COLO668 (cell line): ENCODE measurements at regions not wholly inside any gene's neighbourhood (a gene's known extent, or its start where the extent isn't known, plus 50 kb on each side); places are given as distances from the start of the nearest gene placed in this dataset.
"Not testable (repeated sequence)": the region's sequence is repeated elsewhere in the genome, so short reads cannot be mapped to it uniquely, and the experiment has no call there.

ENCODE experiments used
- DNase-seq: peaks from one replicate; lab custom pipeline; 2025; ENCODE audit not compliant: unreplicated experiment; lab: John Stamatoyannopoulos, UW

- DNase-seq = no peak
These were observed 339.8 kb downstream of the OMA1 start for GRCh38 chr1:58206749-58207148.

GRCh38 chr1:58204284-58204683 lies 342.2 kb downstream of the OMA1 start:
- DNase-seq = no peak

GRCh38 chr1:58201492-58202106 lies 344.9 kb downstream of the OMA1 start:
- no peak for DNase-seq

- DNase-seq = no peak
These were observed 346.1 kb downstream of the OMA1 start for GRCh38 chr1:58200437-58200836.

DNA sequence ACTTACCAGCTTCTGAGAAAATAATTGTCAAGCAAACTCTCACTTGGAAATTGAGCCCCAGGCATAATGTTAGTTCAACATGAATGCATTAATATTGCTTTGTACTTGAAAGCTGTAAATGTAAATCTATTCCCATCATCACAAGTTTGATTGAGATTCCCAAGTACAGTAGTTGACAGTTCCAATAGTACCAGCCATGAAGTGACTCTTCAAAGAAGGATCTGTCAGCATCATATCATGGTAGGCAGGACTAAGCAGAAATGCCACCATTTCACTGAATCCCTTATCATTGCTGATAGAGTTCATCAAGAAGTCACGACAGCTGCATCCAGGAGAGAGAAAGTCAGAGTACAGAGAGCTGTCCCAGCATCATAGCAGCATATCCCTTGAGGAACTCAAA lies 348.7 kb downstream of the OMA1 start:
- DNase-seq = no peak

- DNase-seq = no peak
These were observed 356.1 kb downstream of the OMA1 start for GRCh38 chr1:58190267-58190988.

DNA sequence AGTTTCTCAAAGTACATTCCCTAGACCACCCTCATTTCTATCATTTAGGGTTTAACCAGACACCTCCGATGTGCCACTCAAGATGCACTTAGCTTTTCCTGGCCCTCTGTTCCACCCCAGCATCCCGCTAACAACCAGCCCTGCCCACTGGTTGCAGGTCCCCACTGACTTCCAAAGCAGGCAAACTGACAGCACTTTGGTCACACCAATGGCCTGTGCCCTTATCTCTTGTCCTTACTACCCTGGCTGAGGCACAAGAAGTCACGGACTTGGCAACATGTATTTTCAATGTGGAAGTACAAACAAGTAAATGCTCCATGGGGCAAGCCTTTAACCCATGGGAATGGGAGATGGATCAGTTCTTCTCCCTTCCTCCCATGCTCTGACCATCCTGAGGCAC lies 357.1 kb downstream of the OMA1 start:
- no peak for DNase-seq

DNA sequence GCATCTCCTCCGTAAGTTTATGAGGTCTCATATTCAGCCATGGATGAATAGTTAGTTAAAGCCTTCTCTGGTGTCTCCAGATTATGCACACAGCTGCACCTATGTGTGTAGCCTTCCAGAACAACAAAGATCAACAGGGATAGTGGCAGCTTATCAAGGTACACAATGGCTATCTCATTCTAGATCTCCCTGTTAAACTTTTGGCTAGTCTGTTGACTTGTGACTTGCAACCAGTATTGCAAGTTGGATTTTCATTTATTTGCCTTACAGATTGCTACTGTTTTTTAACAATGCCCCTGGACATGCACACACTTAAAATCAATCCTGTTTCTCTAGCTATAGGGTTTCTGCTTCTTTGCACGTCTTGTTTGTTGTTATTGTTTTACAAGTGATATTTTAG lies 363.2 kb downstream of the OMA1 start:
- no peak for DNase-seq

DNA sequence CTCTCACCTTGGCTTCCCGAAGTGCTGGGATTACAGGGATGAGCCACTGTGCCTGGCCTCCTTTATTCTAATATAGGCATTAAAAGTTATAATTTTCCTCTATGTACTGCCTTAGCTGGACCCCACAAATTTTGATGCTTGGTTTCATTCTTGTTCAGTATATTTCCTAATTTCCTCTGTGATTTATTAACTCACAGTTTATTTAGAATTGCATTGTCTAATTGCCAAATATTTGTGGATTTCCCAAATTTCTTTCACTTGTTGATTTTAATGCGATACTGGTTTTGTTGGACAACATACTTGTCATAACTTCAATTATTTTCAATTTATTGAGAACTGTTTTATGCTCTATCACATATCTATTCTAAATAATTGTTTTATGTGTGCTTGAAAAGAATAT lies 366.0 kb downstream of the OMA1 start:
- DNase-seq = no peak

GRCh38 chr1:58169160-58169559 lies 377.4 kb downstream of the OMA1 start:
- not testable (repeated sequence) for DNase-seq

GRCh38 chr1:58167131-58167530 lies 379.4 kb downstream of the OMA1 start:
- DNase-seq = not testable (repeated sequence)

GRCh38 chr1:58166417-58166816 lies 380.1 kb downstream of the OMA1 start:
- no peak for DNase-seq

GRCh38 chr1:58165073-58165472 lies 381.5 kb downstream of the OMA1 start:
- no peak for DNase-seq

- DNase-seq = peak; percentile 59
These were observed 383.5 kb downstream of the OMA1 start for GRCh38 chr1:58162952-58163550.

DNA sequence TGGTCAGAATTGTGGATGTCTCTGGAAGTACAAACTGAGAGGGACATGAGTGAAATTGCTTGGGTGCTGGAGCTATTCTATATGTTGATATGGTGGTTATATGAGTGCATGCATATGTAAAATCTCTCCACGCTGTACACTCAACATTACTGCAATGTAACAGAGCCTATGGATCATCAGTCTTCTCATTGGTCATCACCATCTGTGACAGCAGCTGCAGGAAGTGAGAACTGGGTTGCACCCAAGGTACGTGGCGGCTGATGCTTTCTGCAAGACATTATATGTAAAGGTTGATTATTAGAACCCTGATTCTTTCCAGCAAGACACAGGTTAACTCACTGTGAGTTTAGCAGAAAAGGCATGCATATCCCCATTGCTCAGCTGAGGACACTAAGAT lies 387.1 kb downstream of the OMA1 start:
- DNase-seq = no peak

DNA sequence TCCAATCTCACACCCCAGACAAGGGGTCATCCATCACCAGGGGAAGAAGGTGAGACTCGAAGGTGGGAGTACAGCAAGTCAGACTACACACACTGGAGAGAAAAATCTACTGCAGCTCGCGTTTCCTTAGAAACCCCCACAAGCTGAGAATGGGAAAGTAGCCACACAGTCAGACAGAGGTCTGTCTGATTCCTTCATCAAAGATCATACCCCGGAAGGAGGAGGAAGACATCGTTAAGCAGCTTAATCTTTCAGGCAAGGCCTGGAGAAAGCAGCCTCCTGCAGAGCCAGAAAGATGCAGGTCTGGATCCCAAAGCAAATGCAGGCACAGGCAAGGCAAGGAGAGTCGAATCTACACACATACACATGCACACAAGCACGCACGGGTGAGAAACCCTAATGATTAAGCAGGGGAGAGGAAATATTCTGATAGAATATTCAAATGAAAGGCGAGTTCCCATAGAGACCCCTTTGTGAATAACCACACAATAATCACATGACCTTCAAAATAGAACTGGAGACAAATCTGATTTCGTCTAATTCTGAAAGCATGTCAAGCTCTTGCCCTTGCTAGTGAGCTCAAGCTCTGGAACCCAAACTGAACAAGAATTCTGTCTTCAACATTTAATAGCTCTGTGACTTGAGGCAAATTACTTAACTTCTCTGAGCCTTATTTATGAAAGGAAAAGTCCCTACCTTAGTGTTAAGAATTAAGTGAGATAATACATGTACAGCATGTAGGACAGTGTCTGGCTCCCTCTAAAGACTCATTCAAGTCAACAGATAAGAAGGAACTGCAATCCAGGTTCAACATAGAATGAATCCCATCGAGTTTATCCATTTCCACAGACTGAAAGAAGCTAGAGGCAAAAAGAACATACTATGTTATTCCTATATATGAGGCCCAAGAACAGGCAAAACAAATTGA lies 387.8 kb downstream of the OMA1 start:
- no peak for DNase-seq

- DNase-seq = no peak
These were observed 388.5 kb downstream of the OMA1 start for GRCh38 chr1:58158016-58158415.

- peak; percentile 32 for DNase-seq
These were observed 389.3 kb downstream of the OMA1 start for GRCh38 chr1:58157256-58157655.

- no peak for DNase-seq
These were observed 389.7 kb downstream of the OMA1 start for GRCh38 chr1:58156831-58157230.

DNA sequence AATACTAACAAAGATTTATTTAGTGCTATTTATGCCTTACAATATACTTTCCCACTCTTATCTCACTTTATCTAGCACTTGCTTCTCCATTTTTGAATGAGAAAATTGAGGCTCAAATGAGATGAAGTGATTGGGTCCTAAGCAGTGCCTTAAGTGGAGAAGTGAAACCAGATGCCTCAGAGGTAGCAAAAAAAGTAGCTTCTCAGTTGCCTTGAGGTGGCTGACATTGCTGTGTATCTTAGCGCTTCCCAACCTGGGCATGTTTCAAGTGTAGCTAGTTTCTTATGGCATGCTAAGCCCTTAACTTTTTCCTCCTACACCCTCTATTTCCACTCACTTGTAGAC lies 390.4 kb downstream of the OMA1 start:
- no peak for DNase-seq

DNA sequence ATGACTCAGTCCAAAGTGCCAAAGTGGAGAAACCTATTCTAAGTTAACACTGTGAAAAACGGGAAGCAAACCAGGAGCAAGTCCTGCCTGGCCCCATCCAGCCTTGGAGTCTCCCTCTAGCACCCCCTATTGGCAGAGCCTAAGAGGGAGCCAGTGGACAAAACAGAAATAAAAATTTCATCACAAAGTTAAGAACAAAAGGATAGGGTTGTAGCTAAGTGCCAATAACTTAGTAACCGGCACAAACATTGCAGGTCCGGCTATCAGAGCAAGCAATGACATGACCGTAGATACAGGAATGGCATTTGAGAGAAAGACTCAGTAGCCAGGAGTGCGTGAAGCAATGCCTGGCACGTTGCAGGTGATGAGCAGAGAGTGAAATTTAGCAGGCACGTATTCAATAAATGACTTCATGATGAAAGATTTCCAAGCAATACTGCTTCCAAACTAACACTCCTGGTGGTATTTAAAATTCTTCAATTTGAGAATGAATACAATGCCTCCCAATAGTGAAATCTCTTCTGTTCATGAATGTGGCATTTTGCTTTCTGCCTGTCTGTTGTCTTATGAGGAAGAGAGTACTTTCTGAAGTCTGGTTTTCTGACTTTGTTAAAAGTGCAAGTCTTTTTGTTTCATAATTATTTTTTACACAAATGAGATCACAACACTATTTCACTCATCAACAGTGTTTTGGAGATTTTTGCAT lies 391.0 kb downstream of the OMA1 start:
- no peak for DNase-seq
